H1 (cell line): ENCODE measurements at regions not wholly inside any gene's neighbourhood (a gene's known extent, or its start where the extent isn't known, plus 50 kb on each side); places are given as distances from the start of the nearest gene placed in this dataset.

Experiments used
- BRCA1 ChIP-seq: IDR thresholded peaks from 2 replicates; pipeline ENCODE4 v1.6.1; 2012; ENCODE audit warnings: low read depth, low read length, improper control_type of control experiment
- CHD1 ChIP-seq: IDR thresholded peaks from 2 replicates; pipeline ENCODE4 v1.6.1; 2012; ENCODE audit warnings: low read depth, low read length, improper control_type of control experiment
- CHD2 ChIP-seq: IDR thresholded peaks from 2 replicates; pipeline ENCODE4 v1.6.1; 2012; ENCODE audit warnings: low read length, improper control_type of control experiment
- EGR1 ChIP-seq: IDR thresholded peaks from 2 replicates; pipeline ENCODE4 v1.6.1; 2011; ENCODE audit warnings: low read depth, low read length, borderline replicate concordance
- POLR2AphosphoS5 ChIP-seq: IDR thresholded peaks from 2 replicates; pipeline ENCODE4 v1.6.1; 2011; ENCODE audit warnings: low read depth, low read length
- RAD21 ChIP-seq, 2 experiments: IDR thresholded peaks in 1 of 2; conservative IDR thresholded peaks in 1 of 2; 2 replicates each; pipeline ENCODE4 v1.6.1; 2011; ENCODE audit warnings: low read depth in 2 of 2, low read length in 2 of 2, improper control_type of control experiment in 1 of 2, inconsistent platforms in 1 of 2, mild to moderate bottlenecking in 1 of 2, moderate library complexity in 1 of 2
- RFX5 ChIP-seq: IDR thresholded peaks from 2 replicates; pipeline ENCODE4 v1.6.1; 2011; ENCODE audit warnings: low read depth, low read length, improper control_type of control experiment, borderline replicate concordance
- SP1 ChIP-seq: IDR thresholded peaks from 2 replicates; pipeline ENCODE4 v1.6.1; 2011; ENCODE audit warnings: low read depth, low read length
- TF ChIP-seq, protein P1 (sequence below): fragments of 300-600 bp; sonication (generic); IDR thresholded peaks from 2 replicates; pipeline ENCODE4 v1.7.1; 2012; ENCODE audit warnings: low read length, moderate library complexity, mild to moderate bottlenecking, inconsistent platforms; ENCODE audit not compliant: insufficient replicate concordance

DNA sequence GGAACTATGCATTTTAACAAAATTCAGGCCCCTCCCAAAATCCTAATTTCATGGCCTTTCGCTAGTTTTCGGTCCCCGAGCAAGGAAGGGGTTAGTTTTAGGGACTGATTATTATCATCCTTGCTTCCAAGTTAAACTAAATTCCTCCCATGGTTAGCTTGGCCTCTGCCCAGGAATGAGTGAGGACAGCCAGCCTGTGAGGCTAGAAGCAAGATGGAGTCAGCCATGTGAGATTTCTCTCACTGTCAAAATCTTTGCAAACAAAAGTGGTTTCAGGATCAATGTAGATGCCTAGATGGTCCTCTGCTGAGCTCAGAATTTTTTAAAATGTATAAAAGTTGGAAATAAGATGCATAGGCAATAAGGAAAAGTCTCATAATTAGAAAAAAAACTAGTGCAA is 208.9 kb downstream of the RSL24D1 start (continued):
- TF ChIP-seq RAD21 (IDR thresholded peaks at IDR 0.05 in 1 of 2, conservative IDR thresholded peaks at IDR 0.05 in 1 of 2; ENCODE audit: low read depth in 2 of 2, low read length in 2 of 2): no peak
- no peak for TF ChIP-seq SP1
- TF ChIP-seq POLR2AphosphoS5: no peak
- TF ChIP-seq EGR1: no peak
- no peak for TF ChIP-seq CHD1
- TF ChIP-seq RFX5: no peak
- TF ChIP-seq, protein P1, sequence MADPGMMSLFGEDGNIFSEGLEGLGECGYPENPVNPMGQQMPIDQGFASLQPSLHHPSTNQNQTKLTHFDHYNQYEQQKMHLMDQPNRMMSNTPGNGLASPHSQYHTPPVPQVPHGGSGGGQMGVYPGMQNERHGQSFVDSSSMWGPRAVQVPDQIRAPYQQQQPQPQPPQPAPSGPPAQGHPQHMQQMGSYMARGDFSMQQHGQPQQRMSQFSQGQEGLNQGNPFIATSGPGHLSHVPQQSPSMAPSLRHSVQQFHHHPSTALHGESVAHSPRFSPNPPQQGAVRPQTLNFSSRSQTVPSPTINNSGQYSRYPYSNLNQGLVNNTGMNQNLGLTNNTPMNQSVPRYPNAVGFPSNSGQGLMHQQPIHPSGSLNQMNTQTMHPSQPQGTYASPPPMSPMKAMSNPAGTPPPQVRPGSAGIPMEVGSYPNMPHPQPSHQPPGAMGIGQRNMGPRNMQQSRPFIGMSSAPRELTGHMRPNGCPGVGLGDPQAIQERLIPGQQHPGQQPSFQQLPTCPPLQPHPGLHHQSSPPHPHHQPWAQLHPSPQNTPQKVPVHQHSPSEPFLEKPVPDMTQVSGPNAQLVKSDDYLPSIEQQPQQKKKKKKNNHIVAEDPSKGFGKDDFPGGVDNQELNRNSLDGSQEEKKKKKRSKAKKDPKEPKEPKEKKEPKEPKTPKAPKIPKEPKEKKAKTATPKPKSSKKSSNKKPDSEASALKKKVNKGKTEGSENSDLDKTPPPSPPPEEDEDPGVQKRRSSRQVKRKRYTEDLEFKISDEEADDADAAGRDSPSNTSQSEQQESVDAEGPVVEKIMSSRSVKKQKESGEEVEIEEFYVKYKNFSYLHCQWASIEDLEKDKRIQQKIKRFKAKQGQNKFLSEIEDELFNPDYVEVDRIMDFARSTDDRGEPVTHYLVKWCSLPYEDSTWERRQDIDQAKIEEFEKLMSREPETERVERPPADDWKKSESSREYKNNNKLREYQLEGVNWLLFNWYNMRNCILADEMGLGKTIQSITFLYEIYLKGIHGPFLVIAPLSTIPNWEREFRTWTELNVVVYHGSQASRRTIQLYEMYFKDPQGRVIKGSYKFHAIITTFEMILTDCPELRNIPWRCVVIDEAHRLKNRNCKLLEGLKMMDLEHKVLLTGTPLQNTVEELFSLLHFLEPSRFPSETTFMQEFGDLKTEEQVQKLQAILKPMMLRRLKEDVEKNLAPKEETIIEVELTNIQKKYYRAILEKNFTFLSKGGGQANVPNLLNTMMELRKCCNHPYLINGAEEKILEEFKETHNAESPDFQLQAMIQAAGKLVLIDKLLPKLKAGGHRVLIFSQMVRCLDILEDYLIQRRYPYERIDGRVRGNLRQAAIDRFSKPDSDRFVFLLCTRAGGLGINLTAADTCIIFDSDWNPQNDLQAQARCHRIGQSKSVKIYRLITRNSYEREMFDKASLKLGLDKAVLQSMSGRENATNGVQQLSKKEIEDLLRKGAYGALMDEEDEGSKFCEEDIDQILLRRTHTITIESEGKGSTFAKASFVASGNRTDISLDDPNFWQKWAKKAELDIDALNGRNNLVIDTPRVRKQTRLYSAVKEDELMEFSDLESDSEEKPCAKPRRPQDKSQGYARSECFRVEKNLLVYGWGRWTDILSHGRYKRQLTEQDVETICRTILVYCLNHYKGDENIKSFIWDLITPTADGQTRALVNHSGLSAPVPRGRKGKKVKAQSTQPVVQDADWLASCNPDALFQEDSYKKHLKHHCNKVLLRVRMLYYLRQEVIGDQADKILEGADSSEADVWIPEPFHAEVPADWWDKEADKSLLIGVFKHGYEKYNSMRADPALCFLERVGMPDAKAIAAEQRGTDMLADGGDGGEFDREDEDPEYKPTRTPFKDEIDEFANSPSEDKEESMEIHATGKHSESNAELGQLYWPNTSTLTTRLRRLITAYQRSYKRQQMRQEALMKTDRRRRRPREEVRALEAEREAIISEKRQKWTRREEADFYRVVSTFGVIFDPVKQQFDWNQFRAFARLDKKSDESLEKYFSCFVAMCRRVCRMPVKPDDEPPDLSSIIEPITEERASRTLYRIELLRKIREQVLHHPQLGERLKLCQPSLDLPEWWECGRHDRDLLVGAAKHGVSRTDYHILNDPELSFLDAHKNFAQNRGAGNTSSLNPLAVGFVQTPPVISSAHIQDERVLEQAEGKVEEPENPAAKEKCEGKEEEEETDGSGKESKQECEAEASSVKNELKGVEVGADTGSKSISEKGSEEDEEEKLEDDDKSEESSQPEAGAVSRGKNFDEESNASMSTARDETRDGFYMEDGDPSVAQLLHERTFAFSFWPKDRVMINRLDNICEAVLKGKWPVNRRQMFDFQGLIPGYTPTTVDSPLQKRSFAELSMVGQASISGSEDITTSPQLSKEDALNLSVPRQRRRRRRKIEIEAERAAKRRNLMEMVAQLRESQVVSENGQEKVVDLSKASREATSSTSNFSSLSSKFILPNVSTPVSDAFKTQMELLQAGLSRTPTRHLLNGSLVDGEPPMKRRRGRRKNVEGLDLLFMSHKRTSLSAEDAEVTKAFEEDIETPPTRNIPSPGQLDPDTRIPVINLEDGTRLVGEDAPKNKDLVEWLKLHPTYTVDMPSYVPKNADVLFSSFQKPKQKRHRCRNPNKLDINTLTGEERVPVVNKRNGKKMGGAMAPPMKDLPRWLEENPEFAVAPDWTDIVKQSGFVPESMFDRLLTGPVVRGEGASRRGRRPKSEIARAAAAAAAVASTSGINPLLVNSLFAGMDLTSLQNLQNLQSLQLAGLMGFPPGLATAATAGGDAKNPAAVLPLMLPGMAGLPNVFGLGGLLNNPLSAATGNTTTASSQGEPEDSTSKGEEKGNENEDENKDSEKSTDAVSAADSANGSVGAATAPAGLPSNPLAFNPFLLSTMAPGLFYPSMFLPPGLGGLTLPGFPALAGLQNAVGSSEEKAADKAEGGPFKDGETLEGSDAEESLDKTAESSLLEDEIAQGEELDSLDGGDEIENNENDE: no peak
- TF ChIP-seq BRCA1: no peak
- no peak for TF ChIP-seq CHD2
